GM19023 (cell line): ENCODE measurements at regions not wholly inside any gene's neighbourhood (a gene's known extent, or its start where the extent isn't known, plus 50 kb on each side); places are given as distances from the start of the nearest gene placed in this dataset.
"Not testable (repeated sequence)": the region's sequence is repeated elsewhere in the genome, so short reads cannot be mapped to it uniquely, and the experiment has no call there.

ENCODE experiments used
- ATAC-seq: cut with Tn5 transposase; IDR thresholded peaks from one replicate; pipeline ENCODE4 v1.9.1; 2021; ENCODE audit warnings: mild to moderate bottlenecking, moderate library complexity; ENCODE audit not compliant: unreplicated experiment

GRCh38 chr6:137933696-137934095, 66.6 kb downstream of the TNFAIP3 start:
- ATAC-seq = no peak

- no peak for ATAC-seq
Observed at GRCh38 chr6:137936798-137937197, 69.7 kb downstream of the TNFAIP3 start.

GRCh38 chr6:137937834-137938233, 70.8 kb downstream of the TNFAIP3 start:
- no peak for ATAC-seq

GRCh38 chr6:137938770-137939379, 71.8 kb downstream of the TNFAIP3 start:
- no peak for ATAC-seq

GRCh38 chr6:137941995-137942394, 74.9 kb downstream of the TNFAIP3 start:
- ATAC-seq = no peak

- no peak for ATAC-seq
Observed at GRCh38 chr6:137942736-137943135, 75.7 kb downstream of the TNFAIP3 start.

GRCh38 chr6:137944381-137944780, 77.3 kb downstream of the TNFAIP3 start:
- not testable (repeated sequence) for ATAC-seq

- ATAC-seq = no peak
Observed at GRCh38 chr6:137944793-137945498, 77.9 kb downstream of the TNFAIP3 start.

GRCh38 chr6:137949686-137950390, 82.8 kb downstream of the TNFAIP3 start:
- peak; percentile 55 for ATAC-seq

GRCh38 chr6:137950581-137950980, 83.5 kb downstream of the TNFAIP3 start:
- ATAC-seq = no peak

- no peak for ATAC-seq
Observed at GRCh38 chr6:137951064-137951597, 84.1 kb downstream of the TNFAIP3 start.

GRCh38 chr6:137952247-137952646, 85.2 kb downstream of the TNFAIP3 start:
- no peak for ATAC-seq

- ATAC-seq = no peak
Observed at GRCh38 chr6:137953761-137954160, 86.7 kb downstream of the TNFAIP3 start.

- no peak for ATAC-seq
Observed at GRCh38 chr6:137954253-137954652, 87.2 kb downstream of the TNFAIP3 start.

- ATAC-seq = no peak
Observed at GRCh38 chr6:137956098-137956488, 89.0 kb downstream of the TNFAIP3 start.

- ATAC-seq = no peak
Observed at GRCh38 chr6:137957471-137957870, 90.4 kb downstream of the TNFAIP3 start.

- no peak for ATAC-seq
Observed at GRCh38 chr6:137958811-137959565, 91.9 kb downstream of the TNFAIP3 start.

GRCh38 chr6:137962725-137963124, 95.7 kb downstream of the TNFAIP3 start:
- no peak for ATAC-seq

- no peak for ATAC-seq
Observed at GRCh38 chr6:137964876-137965275, 97.8 kb downstream of the TNFAIP3 start.

GRCh38 chr6:137967689-137968454, 100.8 kb downstream of the TNFAIP3 start:
- ATAC-seq = no peak
